DND-41 (cell line): ENCODE measurements at regions not wholly inside any gene's neighbourhood (a gene's known extent, or its start where the extent isn't known, plus 50 kb on each side); places are given as distances from the start of the nearest gene placed in this dataset.
A peak's percentile ranks its signal among the peaks of the same experiment; 100 is the strongest.
"Not testable (repeated sequence)": the region's sequence is repeated elsewhere in the genome, so short reads cannot be mapped to it uniquely, and the experiment has no call there.

ENCODE experiments used
- ATAC-seq: fragments of 200-7000 bp; cut with Tn5 transposase; 3 replicates; pipeline ENCODE4 v1.9.1; 2021; ENCODE audit warnings: low read depth; ENCODE audit not compliant: insufficient read depth
- DNase-seq: peaks from one replicate; pipeline ENCODE4 v3.0.0-alpha.2; 2020
- H2AFZ ChIP-seq: 2 replicates; pipeline ENCODE4 v1.6.0; 2012; ENCODE audit warnings: low read depth, low read length
- H3K27ac ChIP-seq: 2 replicates; pipeline ENCODE4 v1.5.1; 2012; ENCODE audit warnings: low read length, inconsistent platforms
- H3K27me3 ChIP-seq: fragments of 200-600 bp; sonication (generic); 2 replicates; pipeline ENCODE4 v1.6.0; 2012; ENCODE audit warnings: low read length, mild to moderate bottlenecking, inconsistent platforms; ENCODE audit not compliant: insufficient read depth, poor library complexity
- H3K36me3 ChIP-seq: 2 replicates; pipeline ENCODE4 v1.5.1; 2012; ENCODE audit warnings: low read length, inconsistent platforms; ENCODE audit not compliant: insufficient read depth
- H3K4me1 ChIP-seq: 2 replicates; pipeline ENCODE4 v1.5.1; 2012; ENCODE audit warnings: mild to moderate bottlenecking, low read length; ENCODE audit not compliant: insufficient read depth
- H3K4me2 ChIP-seq: 2 replicates; pipeline ENCODE4 v1.6.0; 2012; ENCODE audit warnings: mild to moderate bottlenecking, moderate library complexity, low read length, inconsistent platforms; ENCODE audit not compliant: insufficient read depth
- H3K4me3 ChIP-seq, 2 experiments: fragments of 200-600 bp in 1 of 2; shearing (Covaris generic) in 1 of 2; 2 replicates each; pipeline ENCODE4 v1.5.1; 2012 to 2016; ENCODE audit warnings: inconsistent platforms in 2 of 2, low read length in 2 of 2, mild to moderate bottlenecking in 2 of 2, low read depth in 1 of 2, moderate library complexity in 1 of 2
- H3K79me2 ChIP-seq: 2 replicates; pipeline ENCODE4 v1.6.0; 2012; ENCODE audit warnings: low read length, inconsistent platforms; ENCODE audit not compliant: insufficient read depth
- H3K9ac ChIP-seq: 2 replicates; pipeline ENCODE4 v1.6.0; 2012; ENCODE audit warnings: low read depth, mild to moderate bottlenecking, inconsistent platforms, low read length, moderate library complexity
- H3K9me3 ChIP-seq: 2 replicates; pipeline ENCODE4 v1.5.1; 2012; ENCODE audit warnings: low read length, moderate library complexity, mild to moderate bottlenecking, inconsistent platforms; ENCODE audit not compliant: insufficient read depth, severe bottlenecking
- H4K20me1 ChIP-seq: 2 replicates; pipeline ENCODE4 v1.6.0; 2012; ENCODE audit warnings: low read length; ENCODE audit not compliant: insufficient read depth
- EZH2 ChIP-seq: IDR thresholded peaks from 3 replicates; pipeline ENCODE4 v1.6.1; 2012; ENCODE audit warnings: borderline replicate concordance, low read depth, mild to moderate bottlenecking, moderate library complexity, low read length, inconsistent platforms; ENCODE audit not compliant: severe bottlenecking
- TF ChIP-seq, protein P1 (sequence below): IDR thresholded peaks from 2 replicates; pipeline ENCODE4 v1.5.1; 2012; ENCODE audit warnings: borderline replicate concordance, low read length, moderate library complexity, mild to moderate bottlenecking; ENCODE audit not compliant: poor library complexity, severe bottlenecking; ENCODE audit errors: extremely low read depth

DNA sequence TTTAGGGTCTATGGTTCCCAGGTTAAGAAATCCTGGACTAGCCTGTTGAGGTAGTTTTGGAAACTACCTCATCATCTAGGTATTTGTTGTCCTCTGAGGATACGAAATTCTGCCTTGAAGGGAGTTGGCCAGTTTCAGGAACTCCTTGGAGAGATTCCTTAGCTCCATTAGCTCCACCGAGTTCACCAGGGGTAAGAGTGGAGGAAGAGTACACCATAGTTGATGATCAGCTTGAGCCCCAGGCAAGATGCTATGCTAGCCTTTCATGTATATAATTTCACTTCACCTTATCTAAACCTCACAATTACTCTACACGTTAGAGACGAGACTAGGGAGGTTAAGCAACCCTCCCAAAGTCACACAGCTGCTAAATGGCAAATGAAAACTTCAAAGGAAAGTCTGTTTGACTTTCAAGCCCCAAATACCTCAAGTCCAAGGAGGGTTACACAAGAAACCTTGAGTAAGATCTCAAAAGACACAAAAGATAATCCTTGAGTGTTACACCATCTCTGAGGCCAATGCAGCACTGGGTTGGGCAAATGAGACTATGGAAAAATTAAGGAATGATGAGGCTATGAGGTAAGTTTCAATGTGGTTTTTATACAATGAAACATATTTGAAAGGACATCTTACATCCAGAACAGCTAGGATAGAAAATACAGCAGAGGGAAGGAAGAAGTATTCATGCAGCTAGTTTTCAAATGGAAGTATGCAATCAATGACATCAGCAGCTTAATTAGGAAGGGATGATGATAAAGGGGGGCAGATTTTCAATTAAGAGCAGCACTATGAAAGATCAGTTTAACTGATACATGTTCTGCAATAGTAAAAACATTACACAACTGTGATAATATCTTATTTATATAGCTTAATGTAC is 97.2 kb upstream of the KRAS start:
- Histone ChIP-seq H3K79me2 (no peaks in the 10 kb centered on the region), H3K4me2 (no peak overlapping the region), H3K27ac (no peak overlapping the region), H3K4me1 (no peaks in the 10 kb centered on the region; the same call in 1 of the 2 replicates), H3K4me3 (no peak overlapping the region), H3K36me3 (no peaks in the 10 kb centered on the region), H3K9me3 (no peaks in the 10 kb centered on the region), H4K20me1 (no peaks in the 10 kb centered on the region), H3K9ac (no peak overlapping the region), H2AFZ (no peak overlapping the region), H3K27me3 (no peaks in the 10 kb centered on the region)
- DNase-seq (no peak), ATAC-seq (peak; percentile 57)
- TF ChIP-seq, protein P1, sequence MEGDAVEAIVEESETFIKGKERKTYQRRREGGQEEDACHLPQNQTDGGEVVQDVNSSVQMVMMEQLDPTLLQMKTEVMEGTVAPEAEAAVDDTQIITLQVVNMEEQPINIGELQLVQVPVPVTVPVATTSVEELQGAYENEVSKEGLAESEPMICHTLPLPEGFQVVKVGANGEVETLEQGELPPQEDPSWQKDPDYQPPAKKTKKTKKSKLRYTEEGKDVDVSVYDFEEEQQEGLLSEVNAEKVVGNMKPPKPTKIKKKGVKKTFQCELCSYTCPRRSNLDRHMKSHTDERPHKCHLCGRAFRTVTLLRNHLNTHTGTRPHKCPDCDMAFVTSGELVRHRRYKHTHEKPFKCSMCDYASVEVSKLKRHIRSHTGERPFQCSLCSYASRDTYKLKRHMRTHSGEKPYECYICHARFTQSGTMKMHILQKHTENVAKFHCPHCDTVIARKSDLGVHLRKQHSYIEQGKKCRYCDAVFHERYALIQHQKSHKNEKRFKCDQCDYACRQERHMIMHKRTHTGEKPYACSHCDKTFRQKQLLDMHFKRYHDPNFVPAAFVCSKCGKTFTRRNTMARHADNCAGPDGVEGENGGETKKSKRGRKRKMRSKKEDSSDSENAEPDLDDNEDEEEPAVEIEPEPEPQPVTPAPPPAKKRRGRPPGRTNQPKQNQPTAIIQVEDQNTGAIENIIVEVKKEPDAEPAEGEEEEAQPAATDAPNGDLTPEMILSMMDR = no peak
- no peak for TF ChIP-seq EZH2

DNA sequence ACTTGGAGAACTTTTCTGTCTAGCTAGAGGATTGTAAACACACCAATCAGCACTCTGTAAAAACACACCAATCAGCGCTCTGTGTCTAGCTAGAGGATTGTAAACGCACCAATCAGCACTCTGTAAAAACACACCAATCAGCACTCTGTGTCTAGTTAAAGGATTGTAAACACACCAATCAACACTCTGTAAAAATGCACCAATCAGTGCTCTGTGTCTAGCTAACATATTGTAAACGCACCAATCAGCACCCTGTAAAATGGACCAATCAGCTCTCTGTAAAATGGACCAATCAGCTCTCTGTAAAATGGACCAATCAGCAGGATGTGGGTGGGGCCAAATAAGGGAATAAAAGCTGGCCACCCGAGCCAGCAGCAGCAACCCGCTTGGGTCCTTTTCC is 91.1 kb upstream of the KRAS start:
- H3K9ac ChIP-seq, H3K9me3 ChIP-seq, H2AFZ ChIP-seq, H3K36me3 ChIP-seq, H3K27ac ChIP-seq, H4K20me1 ChIP-seq, H3K27me3 ChIP-seq, DNase-seq, H3K4me1 ChIP-seq, H3K79me2 ChIP-seq, H3K4me2 ChIP-seq, ATAC-seq, H3K4me3 ChIP-seq: not testable (repeated sequence)

DNA sequence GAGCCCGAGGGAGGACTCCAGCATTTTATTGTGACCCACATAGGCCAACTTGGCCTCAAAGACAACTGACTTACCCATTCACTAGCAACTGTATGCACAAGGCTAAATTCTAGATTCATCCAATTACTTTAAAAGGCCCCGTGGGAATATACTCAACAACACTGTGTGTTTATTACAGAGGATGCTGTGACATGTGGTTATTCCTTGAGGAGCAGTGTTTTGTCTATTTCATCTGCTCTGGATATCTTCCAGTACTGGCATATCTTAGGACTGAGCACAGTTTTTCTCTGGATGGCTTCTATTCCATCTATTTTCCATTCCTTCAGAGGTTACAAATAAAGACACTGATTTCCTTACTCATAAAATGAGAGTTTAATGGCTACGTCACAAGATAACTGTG is 87.2 kb upstream of the KRAS start:
- Histone ChIP-seq H3K27ac (no peak overlapping the region), H3K4me2 (no peak overlapping the region), H4K20me1 (no peaks in the 10 kb centered on the region), H3K4me1 (no peaks in the 10 kb centered on the region), H3K27me3 (peaks cover 4% of the 10 kb centered on the region), H3K9me3 (no peaks in the 10 kb centered on the region), H3K4me3 (no peak overlapping the region), H3K9ac (no peak overlapping the region), H3K36me3 (no peaks in the 10 kb centered on the region), H3K79me2 (no peaks in the 10 kb centered on the region), H2AFZ (no peak overlapping the region)
- ATAC-seq (no peak), DNase-seq (no peak)
- TF ChIP-seq, protein P1 = no peak
- TF ChIP-seq EZH2 = no peak

DNA sequence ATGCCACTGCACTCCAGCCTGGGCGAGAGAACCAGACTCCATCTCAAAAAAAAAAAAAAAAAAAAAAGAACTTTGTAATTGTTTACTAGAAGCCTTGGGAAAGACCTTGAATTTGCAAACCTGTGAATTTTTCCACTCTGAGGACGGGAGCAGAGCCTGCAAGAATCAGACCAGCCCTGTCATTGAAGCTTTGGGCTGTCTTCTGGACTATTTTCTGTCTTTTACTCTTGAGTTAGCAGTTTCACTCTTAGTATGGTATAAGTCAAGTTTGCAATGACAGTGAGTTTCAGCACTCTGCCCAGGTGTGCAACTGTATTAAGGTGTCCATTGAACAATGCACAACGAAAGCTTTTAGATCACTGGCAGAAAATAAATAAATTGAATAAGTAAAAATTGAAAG is 81.4 kb upstream of the KRAS start:
- peaks cover 7% of the 10 kb centered on the region for H3K27me3 ChIP-seq
- no peaks in the 10 kb centered on the region for H3K9me3 ChIP-seq
- H3K4me1 ChIP-seq = no peaks in the 10 kb centered on the region
- DNase-seq (no peak), ATAC-seq (no peak)
- H3K9ac ChIP-seq = no peak overlapping the region
- H4K20me1 ChIP-seq = no peaks in the 10 kb centered on the region
- H3K4me2 ChIP-seq = no peak overlapping the region
- H2AFZ ChIP-seq = no peak overlapping the region
- TF ChIP-seq, protein P1 = no peak
- no peak for TF ChIP-seq EZH2
- H3K36me3 ChIP-seq = no peaks in the 10 kb centered on the region
- H3K4me3 ChIP-seq = no peak overlapping the region
- no peak overlapping the region for H3K27ac ChIP-seq
- no peaks in the 10 kb centered on the region for H3K79me2 ChIP-seq
